SH-SY5Y (cell line): ENCODE measurements at regions not wholly inside any gene's neighbourhood (a gene's known extent, or its start where the extent isn't known, plus 50 kb on each side); places are given as distances from the start of the nearest gene placed in this dataset.

ENCODE experiments used
- GATA2 ChIP-seq: IDR thresholded peaks from 2 replicates; pipeline ENCODE4 v1.6.1; 2011; ENCODE audit warnings: mild to moderate bottlenecking, low read depth, low read length
- GATA3 ChIP-seq: IDR thresholded peaks from 2 replicates; pipeline ENCODE4 v1.6.1; 2011; ENCODE audit warnings: low read depth, mild to moderate bottlenecking, low read length, moderate library complexity

- TF ChIP-seq GATA3 = no peak
- TF ChIP-seq GATA2 = no peak
Measured at GRCh38 chr3:102179326-102180177, 255.3 kb upstream of the ZPLD1 start.
